ENCODE measurements at regions not wholly inside any gene's neighbourhood (a gene's known extent, or its start where the extent isn't known, plus 50 kb on each side); places are given as distances from the start of the nearest gene placed in this dataset.

GRCh38 chr13:37482331-37482730 lies 116.2 kb downstream of the POSTN start:
- Mint-ChIP-seq H3K36me3 (no peaks in the 10 kb centered on the region), H3K27me3 (no peaks in the 10 kb centered on the region), H3K4me3 (no peak overlapping the region), H3K27ac (no peak overlapping the region), H3K4me1 (no peaks in the 10 kb centered on the region), H3K9me3 (peaks cover 0 to 13% (median 3%) of the 10 kb centered on the region in 7 donors)
- DNase-seq = no peak
- Histone ChIP-seq H3K4me1 (ENCODE audit: control insufficient read depth, insufficient read depth, low read length, poor library complexity, severe bottlenecking) (no peaks in the 10 kb centered on the region), H3K4me3 (ENCODE audit: low read depth, low read length) (no peak overlapping the region), H3K27ac (ENCODE audit: insufficient read depth, low read length, poor library complexity, severe bottlenecking) (no peak overlapping the region), H3K36me3 (ENCODE audit: control insufficient read depth, insufficient read depth, low read length) (no peaks in the 10 kb centered on the region), H3K27me3 (ENCODE audit: control insufficient read depth, insufficient read depth, low read length) (no peaks in the 10 kb centered on the region), H3K9me3 (ENCODE audit: control insufficient read depth in 2 of 2, low read length in 2 of 2) (no peaks in the 10 kb centered on the region)
- no peak for ATAC-seq (ENCODE audit: low read depth in 2 of 2)

DNA sequence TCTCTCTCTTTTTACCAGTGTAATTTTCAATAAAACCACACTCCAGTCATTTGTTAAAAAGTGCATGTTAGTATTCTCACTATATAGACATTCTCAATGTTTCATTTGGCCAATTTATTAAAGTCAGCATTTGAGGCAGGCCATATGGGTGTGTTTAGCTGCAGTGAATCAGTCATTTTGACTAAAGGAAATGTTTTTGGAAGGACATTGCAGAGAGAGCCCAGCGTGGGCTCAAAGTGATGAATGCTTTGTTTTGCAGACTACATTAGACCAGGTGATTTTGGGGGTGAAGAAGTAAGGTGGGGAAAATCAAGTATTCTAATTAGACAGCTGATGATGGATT lies 116.7 kb downstream of the POSTN start:
- Histone ChIP-seq H3K4me3 (ENCODE audit: low read depth, low read length) (no peak overlapping the region), H3K27me3 (ENCODE audit: control insufficient read depth, insufficient read depth, low read length) (no peaks in the 10 kb centered on the region), H3K9me3 (ENCODE audit: control insufficient read depth in 2 of 2, low read length in 2 of 2) (no peaks in the 10 kb centered on the region), H3K4me1 (ENCODE audit: control insufficient read depth, insufficient read depth, low read length, poor library complexity, severe bottlenecking) (no peaks in the 10 kb centered on the region), H3K27ac (ENCODE audit: insufficient read depth, low read length, poor library complexity, severe bottlenecking) (no peak overlapping the region), H3K36me3 (ENCODE audit: control insufficient read depth, insufficient read depth, low read length) (no peaks in the 10 kb centered on the region)
- H3K4me1 Mint-ChIP-seq = no peaks in the 10 kb centered on the region
- H3K27ac Mint-ChIP-seq = no peak overlapping the region
- H3K36me3 Mint-ChIP-seq = no peaks in the 10 kb centered on the region
- H3K9me3 Mint-ChIP-seq = peaks cover 0 to 11% (median 3%) of the 10 kb centered on the region in 7 donors
- DNase-seq (no peak), ATAC-seq (ENCODE audit: low read depth in 2 of 2) (no peak)
- no peak overlapping the region for H3K4me3 Mint-ChIP-seq
- no peaks in the 10 kb centered on the region for H3K27me3 Mint-ChIP-seq

- H3K27me3 ChIP-seq (ENCODE audit: control insufficient read depth, insufficient read depth, low read length) = no peaks in the 10 kb centered on the region
These were observed 117.3 kb downstream of the POSTN start for GRCh38 chr13:37481011-37481884.

DNA sequence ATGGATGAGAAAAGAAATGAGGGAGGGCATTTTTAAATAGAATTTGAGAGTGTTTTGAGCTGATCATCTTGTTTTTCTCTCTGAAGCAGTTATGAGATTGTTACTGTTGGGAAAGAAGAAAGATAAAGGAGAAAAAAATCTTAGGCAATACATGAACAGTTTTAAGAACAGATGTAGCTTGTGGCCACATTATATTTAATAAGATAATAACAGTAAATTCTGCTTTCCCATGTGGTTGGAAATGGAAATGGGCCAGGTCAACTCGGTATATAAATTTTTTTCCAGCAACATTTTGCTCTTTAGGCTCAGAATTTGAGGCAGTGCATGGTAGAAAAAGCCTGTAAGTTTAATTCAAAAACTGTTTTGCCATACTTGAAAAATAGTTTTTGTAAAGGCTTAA lies 118.7 kb downstream of the POSTN start:
- no peaks in the 10 kb centered on the region for H3K4me1 ChIP-seq (ENCODE audit: control insufficient read depth, insufficient read depth, low read length, poor library complexity, severe bottlenecking)
- Mint-ChIP-seq H3K4me3 (no peak overlapping the region), H3K27ac (no peak overlapping the region), H3K27me3 (no peaks in the 10 kb centered on the region), H3K4me1 (no peaks in the 10 kb centered on the region), H3K9me3 (peaks cover 0 to 4% (median 2%) of the 10 kb centered on the region in 7 donors), H3K36me3 (no peaks in the 10 kb centered on the region)
- ATAC-seq (ENCODE audit: low read depth in 2 of 2) (no peak), DNase-seq (no peak)
- H3K9me3 ChIP-seq (ENCODE audit: control insufficient read depth in 2 of 2, low read length in 2 of 2) = no peaks in the 10 kb centered on the region
- H3K36me3 ChIP-seq (ENCODE audit: control insufficient read depth, insufficient read depth, low read length) = no peaks in the 10 kb centered on the region
- H3K27ac ChIP-seq (ENCODE audit: insufficient read depth, low read length, poor library complexity, severe bottlenecking) = no peak overlapping the region
- no peaks in the 10 kb centered on the region for H3K27me3 ChIP-seq (ENCODE audit: control insufficient read depth, insufficient read depth, low read length)
- H3K4me3 ChIP-seq (ENCODE audit: low read depth, low read length) = no peak overlapping the region

More at GRCh38 chr13:37481011-37481884, 117.3 kb downstream of the POSTN start:
- no peak overlapping the region for H3K27ac Mint-ChIP-seq
- DNase-seq = no peak
- H3K9me3 ChIP-seq (ENCODE audit: control insufficient read depth in 2 of 2, low read length in 2 of 2) = no peaks in the 10 kb centered on the region
- H3K27ac ChIP-seq (ENCODE audit: insufficient read depth, low read length, poor library complexity, severe bottlenecking) = no peak overlapping the region
- no peaks in the 10 kb centered on the region for H3K36me3 ChIP-seq (ENCODE audit: control insufficient read depth, insufficient read depth, low read length)
- no peaks in the 10 kb centered on the region for H3K4me1 ChIP-seq (ENCODE audit: control insufficient read depth, insufficient read depth, low read length, poor library complexity, severe bottlenecking)
- H3K4me3 ChIP-seq (ENCODE audit: low read depth, low read length) = no peak overlapping the region
- H3K4me1 Mint-ChIP-seq = no peaks in the 10 kb centered on the region
- ATAC-seq (ENCODE audit: low read depth in 2 of 2) = no peak
- no peak overlapping the region for H3K4me3 Mint-ChIP-seq
- no peaks in the 10 kb centered on the region for H3K36me3 Mint-ChIP-seq
- H3K9me3 Mint-ChIP-seq = peaks cover 0 to 8% (median 3%) of the 10 kb centered on the region in 7 donors
- H3K27me3 Mint-ChIP-seq = no peaks in the 10 kb centered on the region

- Histone ChIP-seq H3K36me3 (ENCODE audit: control insufficient read depth, insufficient read depth, low read length) (no peaks in the 10 kb centered on the region), H3K4me3 (ENCODE audit: low read depth, low read length) (no peak overlapping the region), H3K27me3 (ENCODE audit: control insufficient read depth, insufficient read depth, low read length) (no peaks in the 10 kb centered on the region), H3K9me3 (ENCODE audit: control insufficient read depth in 2 of 2, low read length in 2 of 2) (no peaks in the 10 kb centered on the region), H3K27ac (ENCODE audit: insufficient read depth, low read length, poor library complexity, severe bottlenecking) (no peak overlapping the region), H3K4me1 (ENCODE audit: control insufficient read depth, insufficient read depth, low read length, poor library complexity, severe bottlenecking) (no peaks in the 10 kb centered on the region)
- Mint-ChIP-seq H3K4me3 (no peak overlapping the region), H3K9me3 (peaks cover 0 to 4% (median 2%) of the 10 kb centered on the region in 7 donors), H3K27ac (no peak overlapping the region), H3K4me1 (no peaks in the 10 kb centered on the region), H3K36me3 (no peaks in the 10 kb centered on the region), H3K27me3 (no peaks in the 10 kb centered on the region)
- DNase-seq (no peak), ATAC-seq (ENCODE audit: low read depth in 2 of 2) (no peak)
These were observed 121.7 kb downstream of the POSTN start for GRCh38 chr13:37476874-37477273.

DNA sequence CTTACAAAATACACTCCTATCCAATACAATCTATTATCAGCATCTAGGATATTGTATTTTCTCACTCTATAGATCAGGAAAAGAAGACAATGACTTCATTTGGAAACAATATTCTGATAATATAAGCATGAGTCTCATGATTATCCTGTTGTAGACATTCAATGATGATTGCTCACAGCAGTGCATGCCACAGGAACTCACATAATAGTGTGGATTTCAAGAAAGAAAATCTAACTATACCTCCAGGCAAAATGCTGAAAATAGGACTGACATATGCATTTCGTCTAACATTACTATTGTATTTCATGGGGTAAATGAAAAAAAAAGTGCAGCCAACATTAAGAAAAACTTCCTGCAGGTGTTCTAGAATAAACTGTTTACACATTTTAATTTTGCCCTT lies 122.6 kb downstream of the POSTN start:
- H3K4me1 ChIP-seq (ENCODE audit: control insufficient read depth, insufficient read depth, low read length, poor library complexity, severe bottlenecking) = no peaks in the 10 kb centered on the region
- H3K27me3 ChIP-seq (ENCODE audit: control insufficient read depth, insufficient read depth, low read length) = no peaks in the 10 kb centered on the region
- no peak overlapping the region for H3K27ac Mint-ChIP-seq
- no peak overlapping the region for H3K4me3 ChIP-seq (ENCODE audit: low read depth, low read length)
- no peaks in the 10 kb centered on the region for H3K27me3 Mint-ChIP-seq
- no peak overlapping the region for H3K4me3 Mint-ChIP-seq
- H3K9me3 ChIP-seq (ENCODE audit: control insufficient read depth in 2 of 2, low read length in 2 of 2) = no peaks in the 10 kb centered on the region
- H3K9me3 Mint-ChIP-seq = peaks cover 0 to 4% (median 0%) of the 10 kb centered on the region in 7 donors
- H3K36me3 Mint-ChIP-seq = no peaks in the 10 kb centered on the region
- DNase-seq (no peak), ATAC-seq (ENCODE audit: low read depth in 2 of 2) (no peak)
- H3K27ac ChIP-seq (ENCODE audit: insufficient read depth, low read length, poor library complexity, severe bottlenecking) = no peak overlapping the region
- no peaks in the 10 kb centered on the region for H3K4me1 Mint-ChIP-seq
- no peaks in the 10 kb centered on the region for H3K36me3 ChIP-seq (ENCODE audit: control insufficient read depth, insufficient read depth, low read length)

DNA sequence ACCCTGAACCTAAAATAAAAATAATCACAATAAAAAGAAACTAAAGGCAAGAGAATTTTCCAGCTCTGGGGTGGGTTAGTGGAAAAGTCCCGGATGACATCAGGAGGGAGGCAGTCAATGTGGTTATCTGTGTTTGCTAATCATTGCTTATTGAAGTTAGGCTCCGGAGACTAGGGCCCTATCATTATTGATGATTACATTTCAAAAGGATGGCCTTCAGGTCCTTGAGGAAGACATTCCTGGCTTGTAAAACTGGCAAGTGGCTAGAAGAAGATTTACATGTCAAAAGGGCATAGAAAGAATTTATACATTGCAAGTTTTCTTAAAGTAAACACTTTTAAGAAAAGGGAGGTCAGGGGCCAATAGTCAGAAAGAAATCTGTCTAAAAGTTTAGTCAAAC lies 123.4 kb downstream of the POSTN start:
- Mint-ChIP-seq H3K27me3 (no peaks in the 10 kb centered on the region), H3K4me1 (no peaks in the 10 kb centered on the region), H3K27ac (no peak overlapping the region), H3K9me3 (peaks cover 0 to 6% (median 0%) of the 10 kb centered on the region in 7 donors), H3K4me3 (no peak overlapping the region), H3K36me3 (no peaks in the 10 kb centered on the region)
- no peaks in the 10 kb centered on the region for H3K36me3 ChIP-seq (ENCODE audit: control insufficient read depth, insufficient read depth, low read length)
- H3K4me3 ChIP-seq (ENCODE audit: low read depth, low read length) = no peak overlapping the region
- ATAC-seq (ENCODE audit: low read depth in 2 of 2) (no peak), DNase-seq (no peak)
- no peaks in the 10 kb centered on the region for H3K4me1 ChIP-seq (ENCODE audit: control insufficient read depth, insufficient read depth, low read length, poor library complexity, severe bottlenecking)
- no peak overlapping the region for H3K27ac ChIP-seq (ENCODE audit: insufficient read depth, low read length, poor library complexity, severe bottlenecking)
- no peaks in the 10 kb centered on the region for H3K27me3 ChIP-seq (ENCODE audit: control insufficient read depth, insufficient read depth, low read length)
- no peaks in the 10 kb centered on the region for H3K9me3 ChIP-seq (ENCODE audit: control insufficient read depth in 2 of 2, low read length in 2 of 2)

DNA sequence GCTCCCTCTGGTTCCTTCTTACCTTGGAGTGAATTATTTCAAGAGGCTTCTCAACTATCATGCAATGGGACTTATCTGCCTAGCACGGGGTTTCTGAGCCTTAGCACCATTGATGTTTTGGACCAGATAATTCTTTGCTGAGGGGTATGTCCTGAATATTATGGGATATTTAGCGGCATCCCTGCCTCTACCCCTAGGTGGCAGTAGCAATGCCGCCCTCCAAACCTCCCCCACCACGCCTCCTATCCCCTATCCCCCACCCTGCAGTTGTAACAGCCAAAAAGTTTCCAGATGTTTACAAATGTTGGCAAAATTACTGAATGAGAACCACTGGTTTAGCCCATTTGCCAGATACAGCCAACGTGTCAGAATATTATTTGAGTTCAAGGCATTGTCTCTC lies 125.5 kb downstream of the POSTN start:
- H3K27ac ChIP-seq (ENCODE audit: insufficient read depth, low read length, poor library complexity, severe bottlenecking) = no peak overlapping the region
- H3K4me1 ChIP-seq (ENCODE audit: control insufficient read depth, insufficient read depth, low read length, poor library complexity, severe bottlenecking) = no peaks in the 10 kb centered on the region
- ATAC-seq (ENCODE audit: low read depth in 2 of 2) (no peak), DNase-seq (no peak)
- no peak overlapping the region for H3K4me3 Mint-ChIP-seq
- peaks cover 0 to 7% (median 3%) of the 10 kb centered on the region in 7 donors for H3K9me3 Mint-ChIP-seq
- no peak overlapping the region for H3K27ac Mint-ChIP-seq
- H3K27me3 ChIP-seq (ENCODE audit: control insufficient read depth, insufficient read depth, low read length) = no peaks in the 10 kb centered on the region
- H3K36me3 Mint-ChIP-seq = no peaks in the 10 kb centered on the region
- H3K36me3 ChIP-seq (ENCODE audit: control insufficient read depth, insufficient read depth, low read length) = no peaks in the 10 kb centered on the region
- no peaks in the 10 kb centered on the region for H3K9me3 ChIP-seq (ENCODE audit: control insufficient read depth in 2 of 2, low read length in 2 of 2)
- H3K27me3 Mint-ChIP-seq = no peaks in the 10 kb centered on the region
- H3K4me1 Mint-ChIP-seq = no peaks in the 10 kb centered on the region
- no peak overlapping the region for H3K4me3 ChIP-seq (ENCODE audit: low read depth, low read length)

Data from CD4-positive, CD25-positive, alpha-beta regulatory T cell (primary cell).